Immature natural killer cell (primary cell): ENCODE measurements at regions not wholly inside any gene's neighbourhood (a gene's known extent, or its start where the extent isn't known, plus 50 kb on each side); places are given as distances from the start of the nearest gene placed in this dataset.

ENCODE experiments used
- DNase-seq, 3 donors: peaks; one replicate each; pipeline ENCODE4 v3.0.0; 2022; ENCODE audit warnings: mixed read lengths in 1 of 3
- H3K27ac Mint-ChIP-seq, 6 donors: one replicate each; pipeline ENCODE4 v1.8.0; 2020; ENCODE audit warnings: mixed read lengths in 6 of 6, mild to moderate bottlenecking in 5 of 6, inconsistent platforms in 4 of 6, moderate library complexity in 3 of 6
- H3K27me3 Mint-ChIP-seq, 3 donors: one replicate each; pipeline ENCODE4 v1.8.0; 2020 to 2021; ENCODE audit warnings: low read depth in 3 of 3, mild to moderate bottlenecking in 3 of 3, mixed read lengths in 3 of 3, moderate library complexity in 3 of 3, inconsistent platforms in 1 of 3
- H3K36me3 Mint-ChIP-seq, 3 donors: one replicate each; pipeline ENCODE4 v1.8.0; 2020; ENCODE audit warnings: mixed read lengths in 3 of 3, inconsistent platforms in 2 of 3, mild to moderate bottlenecking in 2 of 3
- H3K4me1 Mint-ChIP-seq, 2 donors: one replicate each; pipeline ENCODE4 v1.8.0; 2020; ENCODE audit warnings: inconsistent platforms in 2 of 2, mild to moderate bottlenecking in 2 of 2, mixed read lengths in 2 of 2, moderate library complexity in 1 of 2
- H3K4me3 Mint-ChIP-seq, 5 donors: one replicate each; pipeline ENCODE4 v1.8.0; 2020; ENCODE audit warnings: mild to moderate bottlenecking in 5 of 5, mixed read lengths in 5 of 5, inconsistent platforms in 3 of 5, moderate library complexity in 3 of 5
- H3K9me3 Mint-ChIP-seq, 6 donors: one replicate each; pipeline ENCODE4 v1.8.0; 2020; ENCODE audit warnings: mild to moderate bottlenecking in 6 of 6, mixed read lengths in 6 of 6, inconsistent platforms in 4 of 6, moderate library complexity in 3 of 6

GRCh38 chr15:66615846-66616245, 50.0 kb upstream of the LCTL start:
- DNase-seq = no peak
- no peak overlapping the region for H3K4me3 Mint-ChIP-seq
- no peak overlapping the region for H3K27ac Mint-ChIP-seq
- H3K9me3 Mint-ChIP-seq = no peaks in the 10 kb centered on the region
- H3K36me3 Mint-ChIP-seq = no peaks in the 10 kb centered on the region
- H3K4me1 Mint-ChIP-seq = peaks cover 27 to 33% of the 10 kb centered on the region in 2 donors
- peaks cover 2 to 4% (median 2%) of the 10 kb centered on the region in 3 donors for H3K27me3 Mint-ChIP-seq

- DNase-seq = peak in 1 of 3 donors; percentile 5
- peaks cover 0 to 2% (median 0%) of the 10 kb centered on the region in 6 donors for H3K9me3 Mint-ChIP-seq
- H3K27me3 Mint-ChIP-seq = peaks cover 5 to 9% (median 6%) of the 10 kb centered on the region in 3 donors
- peaks cover 27 to 33% of the 10 kb centered on the region in 2 donors for H3K4me1 Mint-ChIP-seq
- H3K27ac Mint-ChIP-seq = peak overlapping the region in 5 of 6 donors; percentile 15 to 73 (median 65)
- no peaks in the 10 kb centered on the region for H3K36me3 Mint-ChIP-seq
- peak overlapping the region; percentile 45 to 60 (median 59) for H3K4me3 Mint-ChIP-seq
Observed at GRCh38 chr15:66617137-66618090, 51.6 kb upstream of the LCTL start.

GRCh38 chr15:66619152-66619903, 53.5 kb upstream of the LCTL start:
- no peak for DNase-seq
- Mint-ChIP-seq H3K9me3 (peaks cover 0 to 2% (median 0%) of the 10 kb centered on the region in 6 donors), H3K27ac (no peak overlapping the region), H3K4me1 (peaks cover 15 to 22% of the 10 kb centered on the region in 2 donors), H3K4me3 (no peak overlapping the region), H3K36me3 (no peaks in the 10 kb centered on the region), H3K27me3 (peaks cover 10 to 14% (median 12%) of the 10 kb centered on the region in 3 donors)

GRCh38 chr15:66620341-66620740, 54.5 kb upstream of the LCTL start:
- H3K4me1 Mint-ChIP-seq = peaks cover 15 to 22% of the 10 kb centered on the region in 2 donors
- DNase-seq = no peak
- peaks cover 10 to 14% (median 12%) of the 10 kb centered on the region in 3 donors for H3K27me3 Mint-ChIP-seq
- no peaks in the 10 kb centered on the region for H3K36me3 Mint-ChIP-seq
- H3K9me3 Mint-ChIP-seq = peaks cover 0 to 2% (median 0%) of the 10 kb centered on the region in 6 donors
- no peak overlapping the region for H3K27ac Mint-ChIP-seq
- no peak overlapping the region for H3K4me3 Mint-ChIP-seq

GRCh38 chr15:66620744-66621344, 55.0 kb upstream of the LCTL start:
- Mint-ChIP-seq H3K27ac (no peak overlapping the region), H3K4me1 (peaks cover 15 to 20% of the 10 kb centered on the region in 2 donors), H3K4me3 (no peak overlapping the region), H3K9me3 (peaks cover 0 to 2% (median 0%) of the 10 kb centered on the region in 6 donors), H3K27me3 (peaks cover 10 to 14% (median 12%) of the 10 kb centered on the region in 3 donors), H3K36me3 (no peaks in the 10 kb centered on the region)
- no peak for DNase-seq

GRCh38 chr15:66621491-66622467, 56.0 kb upstream of the LCTL start:
- Mint-ChIP-seq H3K27me3 (peaks cover 10 to 12% (median 11%) of the 10 kb centered on the region in 3 donors), H3K9me3 (peaks cover 0 to 2% (median 0%) of the 10 kb centered on the region in 6 donors), H3K27ac (no peak overlapping the region), H3K4me1 (peaks cover 12 to 17% of the 10 kb centered on the region in 2 donors), H3K4me3 (no peak overlapping the region), H3K36me3 (no peaks in the 10 kb centered on the region)
- no peak for DNase-seq

GRCh38 chr15:66622591-66623022, 56.8 kb upstream of the LCTL start:
- no peak for DNase-seq
- peaks cover 10 to 12% (median 11%) of the 10 kb centered on the region in 3 donors for H3K27me3 Mint-ChIP-seq
- peaks cover 0 to 2% (median 0%) of the 10 kb centered on the region in 6 donors for H3K9me3 Mint-ChIP-seq
- no peak overlapping the region for H3K4me3 Mint-ChIP-seq
- no peaks in the 10 kb centered on the region for H3K36me3 Mint-ChIP-seq
- peaks cover 3 to 8% of the 10 kb centered on the region in 2 donors for H3K4me1 Mint-ChIP-seq
- no peak overlapping the region for H3K27ac Mint-ChIP-seq

- DNase-seq = no peak
- Mint-ChIP-seq H3K36me3 (no peaks in the 10 kb centered on the region), H3K4me1 (peaks cover 0 to 2% of the 10 kb centered on the region in 2 donors), H3K27ac (no peak overlapping the region), H3K4me3 (no peak overlapping the region), H3K9me3 (peaks cover 0 to 2% (median 0%) of the 10 kb centered on the region in 6 donors), H3K27me3 (peaks cover 10 to 15% (median 10%) of the 10 kb centered on the region in 3 donors)
Observed at GRCh38 chr15:66623801-66624453, 58.1 kb upstream of the LCTL start.

GRCh38 chr15:66625531-66625930, 59.7 kb upstream of the LCTL start:
- Mint-ChIP-seq H3K27me3 (peaks cover 10 to 15% (median 10%) of the 10 kb centered on the region in 3 donors), H3K27ac (no peak overlapping the region), H3K4me3 (no peak overlapping the region), H3K4me1 (no peaks in the 10 kb centered on the region), H3K36me3 (no peaks in the 10 kb centered on the region), H3K9me3 (peaks cover 0 to 2% (median 0%) of the 10 kb centered on the region in 6 donors)
- DNase-seq = no peak

GRCh38 chr15:66625974-66626373, 60.2 kb upstream of the LCTL start:
- no peak overlapping the region for H3K4me3 Mint-ChIP-seq
- H3K9me3 Mint-ChIP-seq = peaks cover 0 to 2% (median 0%) of the 10 kb centered on the region in 6 donors
- H3K36me3 Mint-ChIP-seq = no peaks in the 10 kb centered on the region
- no peaks in the 10 kb centered on the region for H3K4me1 Mint-ChIP-seq
- H3K27ac Mint-ChIP-seq = no peak overlapping the region
- H3K27me3 Mint-ChIP-seq = peaks cover 9 to 15% (median 10%) of the 10 kb centered on the region in 3 donors
- no peak for DNase-seq

- DNase-seq = no peak
- Mint-ChIP-seq H3K4me1 (no peaks in the 10 kb centered on the region), H3K4me3 (no peak overlapping the region), H3K27me3 (peaks cover 0 to 4% (median 3%) of the 10 kb centered on the region in 3 donors), H3K9me3 (no peaks in the 10 kb centered on the region), H3K27ac (no peak overlapping the region), H3K36me3 (no peaks in the 10 kb centered on the region)
Observed at GRCh38 chr15:66628976-66629723, 63.4 kb upstream of the LCTL start.
